H1 (cell line): ENCODE measurements at regions not wholly inside any gene's neighbourhood (a gene's known extent, or its start where the extent isn't known, plus 50 kb on each side); places are given as distances from the start of the nearest gene placed in this dataset.

ENCODE experiments used
- RFX5 ChIP-seq: IDR thresholded peaks from 2 replicates; pipeline ENCODE4 v1.6.1; 2011; ENCODE audit warnings: low read depth, low read length, improper control_type of control experiment, borderline replicate concordance
- TF ChIP-seq, protein P1 (sequence below): IDR thresholded peaks from 2 replicates; pipeline ENCODE4 v1.6.1; 2011; ENCODE audit warnings: low read depth, mild to moderate bottlenecking, low read length; ENCODE audit not compliant: insufficient read depth

DNA sequence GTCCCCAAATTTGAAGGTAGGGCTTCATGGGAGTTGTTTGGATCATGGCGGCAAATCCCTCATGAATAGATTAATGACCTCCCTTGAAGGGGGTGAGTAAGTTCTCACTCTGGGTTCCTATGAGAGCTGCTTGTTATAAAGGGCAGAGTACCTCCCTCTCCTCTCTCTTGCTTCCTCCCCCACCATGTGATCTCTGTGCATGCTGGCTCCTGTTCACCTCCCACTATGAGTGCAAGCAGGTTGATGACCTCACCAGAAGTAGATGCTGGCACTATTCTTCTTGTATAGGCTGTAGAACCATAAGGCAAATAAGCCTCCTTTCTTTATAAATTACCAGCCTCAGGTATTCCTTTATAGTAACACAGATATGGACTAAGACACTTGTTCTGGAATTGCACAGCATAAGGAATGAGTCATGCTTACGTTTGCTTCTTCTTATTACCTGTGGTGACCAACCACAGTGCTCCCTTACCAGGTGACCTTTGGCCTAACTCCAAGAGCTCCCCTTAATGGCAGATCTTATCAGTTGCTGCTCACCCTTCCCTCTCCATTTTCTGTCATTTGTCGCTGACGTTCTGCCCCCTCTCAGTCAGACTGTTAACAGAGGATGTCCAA, 559.5 kb upstream of the GCFC2 start (continued):
- TF ChIP-seq, protein P1, sequence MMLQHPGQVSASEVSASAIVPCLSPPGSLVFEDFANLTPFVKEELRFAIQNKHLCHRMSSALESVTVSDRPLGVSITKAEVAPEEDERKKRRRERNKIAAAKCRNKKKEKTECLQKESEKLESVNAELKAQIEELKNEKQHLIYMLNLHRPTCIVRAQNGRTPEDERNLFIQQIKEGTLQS = no peak
- TF ChIP-seq RFX5 = no peak
